K562 (cell line): ENCODE measurements at regions not wholly inside any gene's neighbourhood (a gene's known extent, or its start where the extent isn't known, plus 50 kb on each side); places are given as distances from the start of the nearest gene placed in this dataset.

ENCODE experiments used
- ATAC-seq: fragments of 200-7000 bp; cut with Tn5 transposase; 3 replicates; pipeline ENCODE4 v1.9.1; 2020; ENCODE audit warnings: moderate library complexity
- BruUV-seq: library from RNA; stranded (reverse); fragments of 400-500 nt; replicated peaks from 2 replicates; lab custom pipeline; 2021; lab: Mats Ljungman, UMichigan
- CTCF ChIA-PET: fragments of 300-600 bp; formaldehyde crosslinking; extraction: SDS; loops from one replicate; lab custom pipeline; 2021; ENCODE audit warnings: low intra/inter-chr PET ratio; lab: Yijun Ruan, JAX
- POLR2A ChIA-PET: fragments of 300-600, 350-650 bp; sonication (Branson Sonifier 250); formaldehyde crosslinking; extraction: SDS; loops from one replicate; lab custom pipeline; 2021; ENCODE audit warnings: antibody characterized with exemption, inconsistent platforms; lab: Yijun Ruan, JAX
- DNase-seq, 4 experiments: peaks; one replicate each; pipeline versions ENCODE4 v3.0.0 to v3.0.0-alpha.2; 2011 to 2018; ENCODE audit warnings: low spot score in 3 of 4, mixed read lengths in 3 of 4; ENCODE audit errors: extremely low read depth in 1 of 4
- FAIRE-seq: peaks from 2 replicates; lab custom pipeline; 2011; peaks lifted over from hg19 to GRCh38; lab: Jason Lieb, UNC
- H2AFZ ChIP-seq: 2 replicates; pipeline ENCODE4 v1.6.0; 2011; ENCODE audit warnings: low read depth, low read length, control low read depth, inconsistent platforms
- H3K27ac ChIP-seq: fragments of 200-600 bp; 3 replicates; pipeline ENCODE4 v1.8.0; 2011; ENCODE audit warnings: low read depth, mild to moderate bottlenecking, control low read depth, inconsistent platforms, low read length, moderate library complexity, mixed read lengths; ENCODE audit errors: extremely low read depth
- H3K27me3 ChIP-seq, 2 experiments: fragments of 300-600 bp in 1 of 2; 2 replicates in 1 of 2; 3 replicates in 1 of 2; pipeline versions ENCODE4 v1.6.0 to v1.8.0; 2011; ENCODE audit warnings: inconsistent platforms in 2 of 2, low read length in 2 of 2, mild to moderate bottlenecking in 1 of 2, mixed read lengths in 1 of 2, moderate library complexity in 1 of 2; ENCODE audit not compliant: control insufficient read depth in 2 of 2, insufficient read depth in 2 of 2
- H3K36me3 ChIP-seq: fragments of 300-600 bp; 3 replicates; pipeline ENCODE4 v1.8.0; 2011; ENCODE audit warnings: mild to moderate bottlenecking, low read length, inconsistent platforms; ENCODE audit not compliant: control insufficient read depth, insufficient read depth
- H3K4me1 ChIP-seq, 2 experiments: fragments of 200-600 bp in 1 of 2; replicated peaks in 1 of 2; 2 replicates in 1 of 2; 3 replicates in 1 of 2; pipeline versions ENCODE4 v1.5.1 to v1.8.0; 2011; ENCODE audit warnings: inconsistent platforms in 2 of 2, low read length in 2 of 2, mild to moderate bottlenecking in 1 of 2, mixed read lengths in 1 of 2, moderate library complexity in 1 of 2; ENCODE audit not compliant: control insufficient read depth in 2 of 2, insufficient read depth in 2 of 2
- H3K4me2 ChIP-seq: 2 replicates; pipeline ENCODE4 v1.6.1; 2011; ENCODE audit warnings: low read length, control low read depth, inconsistent platforms, mixed read lengths; ENCODE audit not compliant: insufficient read depth
- H3K4me3 ChIP-seq: fragments of 200-600 bp; sonication (generic), shearing (Covaris generic); 2 replicates; pipeline ENCODE4 v1.5.1; 2016; ENCODE audit warnings: control low read depth, inconsistent platforms
- H3K79me2 ChIP-seq: fragments of 200-600 bp; 3 replicates; pipeline ENCODE4 v1.8.0; 2011; ENCODE audit warnings: low read length, inconsistent platforms; ENCODE audit not compliant: control insufficient read depth, insufficient read depth
- H3K9ac ChIP-seq, 2 experiments: 2 replicates each; pipeline versions ENCODE4 v1.6.0 to v1.6.1; 2011; ENCODE audit warnings: low read depth in 2 of 2, low read length in 2 of 2, control low read depth in 1 of 2, inconsistent platforms in 1 of 2, mild to moderate bottlenecking in 1 of 2, mixed read lengths in 1 of 2; ENCODE audit not compliant: insufficient read depth in 1 of 2
- H3K9me1 ChIP-seq: one replicate; pipeline ENCODE4 v1.6.0; 2011; ENCODE audit warnings: inconsistent platforms, mild to moderate bottlenecking, low read length, moderate library complexity; ENCODE audit not compliant: control insufficient read depth, insufficient read depth
- H3K9me3 ChIP-seq: replicated peaks from 2 replicates; pipeline ENCODE4 v1.5.1; 2011; ENCODE audit warnings: low read depth, low read length, inconsistent platforms; ENCODE audit not compliant: control insufficient read depth, insufficient read depth
- H4K20me1 ChIP-seq: replicated peaks from 2 replicates; pipeline ENCODE4 v1.6.1; 2011; ENCODE audit warnings: low read length, inconsistent platforms, mixed read lengths; ENCODE audit not compliant: control insufficient read depth, insufficient read depth
- ADNP ChIP-seq: fragments of 200-800 bp; sonication (Bioruptor generic); IDR thresholded peaks from 2 replicates; pipeline ENCODE4 v1.6.1; 2016; ENCODE audit warnings: missing genetic modification characterization, missing compliant biosample characterization
- BDP1 ChIP-seq: IDR thresholded peaks from 3 replicates; pipeline ENCODE4 v1.6.1; 2011; ENCODE audit not compliant: insufficient read length, insufficient read depth
- E4F1 ChIP-seq: fragments of 250-450 bp; sonication (Bioruptor Pico); IDR thresholded peaks from 2 replicates; pipeline ENCODE4 v1.5.0; 2021; ENCODE audit warnings: mild to moderate bottlenecking, borderline replicate concordance
- HDGF ChIP-seq: fragments of 450-650 bp; IDR thresholded peaks from 2 replicates; pipeline ENCODE4 v1.6.1; 2016
- NONO ChIP-seq, 2 experiments: fragments of 200-400 bp in 1 of 2; fragments of 450-650 bp in 1 of 2; formaldehyde crosslinking in 1 of 2; IDR thresholded peaks; 2 replicates each; pipeline ENCODE4 v1.6.1; 2017; ENCODE audit warnings: low read depth in 2 of 2, mild to moderate bottlenecking in 2 of 2, moderate library complexity in 2 of 2, low read length in 1 of 2
- SAFB ChIP-seq: fragments of 200-400 bp; formaldehyde crosslinking; IDR thresholded peaks from 2 replicates; pipeline ENCODE4 v1.6.1; 2017; ENCODE audit warnings: low read depth, low read length, borderline replicate concordance
- SNIP1 ChIP-seq: fragments of 450-650 bp; IDR thresholded peaks from 2 replicates; pipeline ENCODE4 v1.7.1; 2017; ENCODE audit warnings: low read depth, mild to moderate bottlenecking
- TOE1 ChIP-seq, 2 experiments: fragments of 450-650 bp in 1 of 2; sonication (generic) in 1 of 2; formaldehyde crosslinking in 1 of 2; IDR thresholded peaks; 2 replicates each; pipeline versions ENCODE4 v1.7.1 to v1.8.0; 2016 to 2022; ENCODE audit warnings: borderline replicate concordance in 2 of 2, mild to moderate bottlenecking in 2 of 2, antibody characterized with exemption in 1 of 2, inconsistent platforms in 1 of 2, low read depth in 1 of 2, missing genetic modification reagents in 1 of 2, moderate library complexity in 1 of 2
- ZNF175 ChIP-seq: fragments of 200-800 bp; sonication (Bioruptor generic); IDR thresholded peaks from 2 replicates; pipeline ENCODE4 v1.6.1; 2016; ENCODE audit warnings: low read depth, mild to moderate bottlenecking, missing genetic modification characterization, missing compliant biosample characterization
- WGBS: fragments of 100-300 bp; shearing (Covaris generic); methylation state at CpG from one replicate; pipeline ENCODE4 v1.1.6; 2016; ENCODE audit warnings: low coverage, mixed read lengths; ENCODE audit not compliant: insufficient coverage; ENCODE audit errors: missing lambda C conversion rate; 5-methylcytosine and 5-hydroxymethylcytosine counted together
- in situ Hi-C: fragments of 300-500 bp; cut with MboI; formaldehyde crosslinking; loops from 4 replicates; pipeline ENCODE4 v1.15.0; 2018; ENCODE audit warnings: inconsistent platforms, mixed read lengths
- intact Hi-C: fragments of 100-400 bp; cut with micrococcal nuclease; formaldehyde crosslinking; loops from 2 replicates; pipeline ENCODE4 v1.14.2; 2022
- TF ChIP-seq, protein P1 (sequence below): fragments of 250-450 bp; sonication (Bioruptor Pico); IDR thresholded peaks from 2 replicates; pipeline ENCODE4 v1.4.0; 2020; ENCODE audit warnings: mild to moderate bottlenecking, moderate library complexity
- TF ChIP-seq, protein P2 (sequence below): sonication (generic); formaldehyde crosslinking; IDR thresholded peaks from 2 replicates; pipeline ENCODE4 v1.8.0; 2023; ENCODE audit warnings: missing genetic modification reagents, mild to moderate bottlenecking, borderline replicate concordance

DNA sequence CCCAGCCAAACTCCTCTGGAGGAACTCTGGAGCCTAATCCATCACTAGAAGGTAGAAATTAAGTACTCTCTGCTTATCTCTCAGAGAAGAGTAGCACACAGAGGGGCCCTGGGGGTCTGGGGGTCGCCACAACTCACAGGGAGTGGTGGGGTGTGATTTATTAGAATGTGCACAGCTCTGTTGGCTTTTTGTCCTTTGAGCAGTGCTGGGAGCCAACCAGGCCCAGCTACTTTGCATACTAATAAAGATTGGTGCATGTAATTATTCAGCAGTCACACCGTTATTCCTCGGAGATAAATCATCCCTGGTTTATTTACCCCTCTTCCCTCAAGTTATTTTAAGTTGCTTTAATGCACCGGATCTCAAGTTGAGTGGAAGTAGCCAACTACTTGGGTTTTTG is 606.7 kb upstream of the EEF2KMT start:
- ChIA-PET CTCF (no interaction called here), POLR2A (interaction anchor here (0.7 kb wide), 1 partner anchor 309 kb away, joined by 3 read pairs; no protein-coding TSS in a partner anchor)
- Histone ChIP-seq H3K36me3 (no peaks in the 10 kb centered on the region), H2AFZ (no peak overlapping the region), H3K9me1 (no peaks in the 10 kb centered on the region), H3K27ac (no peak overlapping the region), H3K9ac (no peak overlapping the region), H3K4me2 (no peak overlapping the region), H3K4me3 (no peak overlapping the region), H3K9me3 (no peaks in the 10 kb centered on the region), H3K79me2 (no peaks in the 10 kb centered on the region), H4K20me1 (no peaks in the 10 kb centered on the region), H3K27me3 (no peaks in the 10 kb centered on the region), H3K4me1 (no peaks in the 10 kb centered on the region)
- WGBS = 3% methylated on average over 4 of the region's 4 CpGs
- DNase-seq (no peak), FAIRE-seq (no peak), ATAC-seq (no peak)
- intact Hi-C loops (no loop called here), in situ Hi-C loops (no loop called here)
- BruUV-seq = no TSS peak
- TF ChIP-seq, protein P1, sequence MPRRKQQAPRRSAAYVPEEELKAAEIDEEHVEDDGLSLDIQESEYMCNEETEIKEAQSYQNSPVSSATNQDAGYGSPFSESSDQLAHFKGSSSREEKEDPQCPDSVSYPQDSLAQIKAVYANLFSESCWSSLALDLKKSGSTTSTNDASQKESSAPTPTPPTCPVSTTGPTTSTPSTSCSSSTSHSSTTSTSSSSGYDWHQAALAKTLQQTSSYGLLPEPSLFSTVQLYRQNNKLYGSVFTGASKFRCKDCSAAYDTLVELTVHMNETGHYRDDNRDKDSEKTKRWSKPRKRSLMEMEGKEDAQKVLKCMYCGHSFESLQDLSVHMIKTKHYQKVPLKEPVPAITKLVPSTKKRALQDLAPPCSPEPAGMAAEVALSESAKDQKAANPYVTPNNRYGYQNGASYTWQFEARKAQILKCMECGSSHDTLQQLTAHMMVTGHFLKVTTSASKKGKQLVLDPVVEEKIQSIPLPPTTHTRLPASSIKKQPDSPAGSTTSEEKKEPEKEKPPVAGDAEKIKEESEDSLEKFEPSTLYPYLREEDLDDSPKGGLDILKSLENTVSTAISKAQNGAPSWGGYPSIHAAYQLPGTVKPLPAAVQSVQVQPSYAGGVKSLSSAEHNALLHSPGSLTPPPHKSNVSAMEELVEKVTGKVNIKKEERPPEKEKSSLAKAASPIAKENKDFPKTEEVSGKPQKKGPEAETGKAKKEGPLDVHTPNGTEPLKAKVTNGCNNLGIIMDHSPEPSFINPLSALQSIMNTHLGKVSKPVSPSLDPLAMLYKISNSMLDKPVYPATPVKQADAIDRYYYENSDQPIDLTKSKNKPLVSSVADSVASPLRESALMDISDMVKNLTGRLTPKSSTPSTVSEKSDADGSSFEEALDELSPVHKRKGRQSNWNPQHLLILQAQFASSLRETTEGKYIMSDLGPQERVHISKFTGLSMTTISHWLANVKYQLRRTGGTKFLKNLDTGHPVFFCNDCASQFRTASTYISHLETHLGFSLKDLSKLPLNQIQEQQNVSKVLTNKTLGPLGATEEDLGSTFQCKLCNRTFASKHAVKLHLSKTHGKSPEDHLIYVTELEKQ (CRISPR knock-in tag) = no peak
- no peak for TF ChIP-seq TOE1 (IDR thresholded peaks at IDR 0.05; ENCODE audit: borderline replicate concordance)
- no peak for TF ChIP-seq TOE1 (CRISPR knock-in tag; IDR thresholded peaks at IDR 0.05; ENCODE audit: borderline replicate concordance, low read depth)
- TF ChIP-seq BDP1 = no peak
- TF ChIP-seq ADNP = no peak
- TF ChIP-seq, protein P2, sequence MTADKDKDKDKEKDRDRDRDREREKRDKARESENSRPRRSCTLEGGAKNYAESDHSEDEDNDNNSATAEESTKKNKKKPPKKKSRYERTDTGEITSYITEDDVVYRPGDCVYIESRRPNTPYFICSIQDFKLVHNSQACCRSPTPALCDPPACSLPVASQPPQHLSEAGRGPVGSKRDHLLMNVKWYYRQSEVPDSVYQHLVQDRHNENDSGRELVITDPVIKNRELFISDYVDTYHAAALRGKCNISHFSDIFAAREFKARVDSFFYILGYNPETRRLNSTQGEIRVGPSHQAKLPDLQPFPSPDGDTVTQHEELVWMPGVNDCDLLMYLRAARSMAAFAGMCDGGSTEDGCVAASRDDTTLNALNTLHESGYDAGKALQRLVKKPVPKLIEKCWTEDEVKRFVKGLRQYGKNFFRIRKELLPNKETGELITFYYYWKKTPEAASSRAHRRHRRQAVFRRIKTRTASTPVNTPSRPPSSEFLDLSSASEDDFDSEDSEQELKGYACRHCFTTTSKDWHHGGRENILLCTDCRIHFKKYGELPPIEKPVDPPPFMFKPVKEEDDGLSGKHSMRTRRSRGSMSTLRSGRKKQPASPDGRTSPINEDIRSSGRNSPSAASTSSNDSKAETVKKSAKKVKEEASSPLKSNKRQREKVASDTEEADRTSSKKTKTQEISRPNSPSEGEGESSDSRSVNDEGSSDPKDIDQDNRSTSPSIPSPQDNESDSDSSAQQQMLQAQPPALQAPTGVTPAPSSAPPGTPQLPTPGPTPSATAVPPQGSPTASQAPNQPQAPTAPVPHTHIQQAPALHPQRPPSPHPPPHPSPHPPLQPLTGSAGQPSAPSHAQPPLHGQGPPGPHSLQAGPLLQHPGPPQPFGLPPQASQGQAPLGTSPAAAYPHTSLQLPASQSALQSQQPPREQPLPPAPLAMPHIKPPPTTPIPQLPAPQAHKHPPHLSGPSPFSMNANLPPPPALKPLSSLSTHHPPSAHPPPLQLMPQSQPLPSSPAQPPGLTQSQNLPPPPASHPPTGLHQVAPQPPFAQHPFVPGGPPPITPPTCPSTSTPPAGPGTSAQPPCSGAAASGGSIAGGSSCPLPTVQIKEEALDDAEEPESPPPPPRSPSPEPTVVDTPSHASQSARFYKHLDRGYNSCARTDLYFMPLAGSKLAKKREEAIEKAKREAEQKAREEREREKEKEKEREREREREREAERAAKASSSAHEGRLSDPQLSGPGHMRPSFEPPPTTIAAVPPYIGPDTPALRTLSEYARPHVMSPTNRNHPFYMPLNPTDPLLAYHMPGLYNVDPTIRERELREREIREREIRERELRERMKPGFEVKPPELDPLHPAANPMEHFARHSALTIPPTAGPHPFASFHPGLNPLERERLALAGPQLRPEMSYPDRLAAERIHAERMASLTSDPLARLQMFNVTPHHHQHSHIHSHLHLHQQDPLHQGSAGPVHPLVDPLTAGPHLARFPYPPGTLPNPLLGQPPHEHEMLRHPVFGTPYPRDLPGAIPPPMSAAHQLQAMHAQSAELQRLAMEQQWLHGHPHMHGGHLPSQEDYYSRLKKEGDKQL (CRISPR knock-in tag) = no peak
- no peak for TF ChIP-seq SNIP1
- TF ChIP-seq ZNF175 (CRISPR knock-in tag) = no peak
- TF ChIP-seq NONO (IDR thresholded peaks at IDR 0.05; ENCODE audit: low read depth in 2 of 2, low read length in 1 of 2) = no peak
- TF ChIP-seq SAFB = no peak
- no peak for TF ChIP-seq E4F1 (CRISPR knock-in tag)
- no peak for TF ChIP-seq HDGF
